Heart left ventricle (tissue), 16 donors: ENCODE measurements at regions not wholly inside any gene's neighbourhood (a gene's known extent, or its start where the extent isn't known, plus 50 kb on each side); places are given as distances from the start of the nearest gene placed in this dataset.

Source experiments
- ATAC-seq, 4 donors: fragments of 200-7000 bp; cut with Tn5 transposase; one replicate each; pipeline ENCODE4 v1.9.1; 2020 to 2022; ENCODE audit warnings: moderate library complexity in 4 of 4, mild to moderate bottlenecking in 3 of 4, moderate number of reproducible peaks in 1 of 4
- DNase-seq, 5 donors: peaks; one replicate each; pipeline ENCODE4 v3.0.0-alpha.2; 2020
- H3K27ac ChIP-seq, 12 donors: fragments of 200-600 bp; sonication (generic) in 4 of 12; one replicate each; pipeline versions ENCODE4 v1.5.0 to v1.8.0; 2016 to 2022; ENCODE audit warnings: mild to moderate bottlenecking in 2 of 12
- H3K27me3 ChIP-seq, 9 donors: fragments of 200-600 bp; sonication (generic) in 2 of 9; one replicate each; pipeline versions ENCODE4 v1.5.1 to v1.8.0; 2016 to 2022; ENCODE audit warnings: mild to moderate bottlenecking in 3 of 9
- H3K36me3 ChIP-seq, 9 donors: fragments of 200-600 bp; sonication (generic) in 2 of 9; one replicate each; pipeline versions ENCODE4 v1.5.0 to v1.8.0; 2018 to 2022; ENCODE audit warnings: mild to moderate bottlenecking in 2 of 9
- H3K4me1 ChIP-seq, 12 donors: fragments of 200-600 bp; sonication (generic) in 4 of 12; one replicate each; pipeline versions ENCODE4 v1.5.0 to v1.8.0; 2016 to 2022; ENCODE audit warnings: mild to moderate bottlenecking in 3 of 12
- H3K4me3 ChIP-seq, 12 donors: fragments of 200-600 bp; sonication (generic) in 4 of 12; one replicate each; pipeline versions ENCODE4 v1.5.0 to v1.8.0; 2017 to 2022; ENCODE audit warnings: mild to moderate bottlenecking in 9 of 12, moderate library complexity in 4 of 12
- H3K9me3 ChIP-seq, 12 donors: fragments of 200-600 bp; sonication (generic) in 4 of 12; one replicate each; pipeline versions ENCODE4 v1.5.0 to v1.8.0; 2016 to 2022; ENCODE audit warnings: mild to moderate bottlenecking in 1 of 12
- POLR2A ChIP-seq, 2 donors: fragments of 450-650 bp; IDR thresholded peaks; one replicate each; pipeline ENCODE4 v1.6.1; 2017; ENCODE audit warnings: antibody characterized with exemption in 2 of 2, mild to moderate bottlenecking in 2 of 2, moderate library complexity in 2 of 2
- WGBS, 4 donors: extraction: QIAGEN DNeasy Blood & Tissue Kit in 2 of 4; methylation state at CpG; one replicate each; pipeline versions ENCODE4 v1.1.5 to v1.1.7; 2013 to 2018; 5-methylcytosine and 5-hydroxymethylcytosine counted together
- intact Hi-C, 10 donors: fragments of 100-400 bp; cut with DNase I; formaldehyde crosslinking; loops; one replicate each; pipeline versions ENCODE4 v1.11.1 to v1.14.2; 2022
- TF ChIP-seq, protein P1 (sequence below), 12 donors: fragments of 200-600 bp; sonication (generic) in 4 of 12; IDR thresholded peaks; one replicate each; pipeline versions ENCODE4 v1.5.0 to v1.8.0; 2018 to 2022; ENCODE audit warnings: antibody characterized with exemption in 12 of 12, mild to moderate bottlenecking in 5 of 12
- donor health status: ischemic (EF 13 %, LVEDD 7.1; RV severe dilation, severe dysfunction).
- donor health status: healthy with polysubstance abuse.
- donor health status: DM: no; HTN: yes; CAD: no.
- donor health status: DM: no; HTN: no; CAD: no.
- donor health status: ischemic (EF 25% LVEDD 6.9; RV normal size, moderate dysfunction).
- donor health status: ischemic (EF 25% LVEDD 5.7; RV mildly dilated, moderate dysfunction).
- donor health status: healthy.
- donor health status: DM: yes; HTN: yes; CAD: no.
- donor health status: ischemic (EF 35%, LVEDD 5.7; RV mildly dilated, moderate dysfunction).
- donor health status: nonischemic (EF 11% LVEDD 7.7; RV severe dilation, severe dysfunction).
- donor health status: DM: yes; HTN: yes; CAD: no.
- donor health status: PGD.
- donor health status: ischemic (EF 29% LVEDD 5.4; RV normal size, mild dysfunction).
- donor health status: nonischemic (EF 23%, LVEDD 6.1; RV moderate dilation, normal function).

DNA sequence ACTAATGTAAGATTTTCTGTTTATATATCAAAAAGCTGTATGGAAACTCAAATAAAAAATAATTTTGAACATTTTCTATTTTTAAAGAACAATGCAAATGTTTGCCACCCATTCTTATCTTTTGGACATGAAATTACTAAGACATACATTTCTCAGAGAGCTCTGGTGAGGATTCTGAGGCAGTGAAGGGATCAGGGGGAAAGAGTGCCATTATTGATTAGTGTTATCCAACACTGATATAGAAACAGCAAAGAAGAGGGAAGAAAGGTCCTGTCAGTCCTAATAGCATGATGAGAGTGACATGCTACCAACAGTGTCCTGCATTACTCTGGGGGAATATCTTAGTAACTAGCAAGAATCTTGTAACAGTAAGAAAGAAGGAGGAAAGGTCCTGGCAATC is 282.2 kb downstream of the RPL10L start:
- TF ChIP-seq, protein P1, sequence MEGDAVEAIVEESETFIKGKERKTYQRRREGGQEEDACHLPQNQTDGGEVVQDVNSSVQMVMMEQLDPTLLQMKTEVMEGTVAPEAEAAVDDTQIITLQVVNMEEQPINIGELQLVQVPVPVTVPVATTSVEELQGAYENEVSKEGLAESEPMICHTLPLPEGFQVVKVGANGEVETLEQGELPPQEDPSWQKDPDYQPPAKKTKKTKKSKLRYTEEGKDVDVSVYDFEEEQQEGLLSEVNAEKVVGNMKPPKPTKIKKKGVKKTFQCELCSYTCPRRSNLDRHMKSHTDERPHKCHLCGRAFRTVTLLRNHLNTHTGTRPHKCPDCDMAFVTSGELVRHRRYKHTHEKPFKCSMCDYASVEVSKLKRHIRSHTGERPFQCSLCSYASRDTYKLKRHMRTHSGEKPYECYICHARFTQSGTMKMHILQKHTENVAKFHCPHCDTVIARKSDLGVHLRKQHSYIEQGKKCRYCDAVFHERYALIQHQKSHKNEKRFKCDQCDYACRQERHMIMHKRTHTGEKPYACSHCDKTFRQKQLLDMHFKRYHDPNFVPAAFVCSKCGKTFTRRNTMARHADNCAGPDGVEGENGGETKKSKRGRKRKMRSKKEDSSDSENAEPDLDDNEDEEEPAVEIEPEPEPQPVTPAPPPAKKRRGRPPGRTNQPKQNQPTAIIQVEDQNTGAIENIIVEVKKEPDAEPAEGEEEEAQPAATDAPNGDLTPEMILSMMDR (IDR thresholded peaks at IDR 0.05): no peak
- TF ChIP-seq POLR2A (IDR thresholded peaks at IDR 0.05): no peak
- ATAC-seq (no peak), DNase-seq (no peak)
- Histone ChIP-seq H3K4me1 (no peaks in the 10 kb centered on the region), H3K9me3 (peaks cover 0 to 7% (median 0%) of the 10 kb centered on the region in 12 donors), H3K4me3 (no peak overlapping the region), H3K27me3 (no peaks in the 10 kb centered on the region), H3K36me3 (no peaks in the 10 kb centered on the region), H3K27ac (no peak overlapping the region)
- intact Hi-C loops: no loop called here

DNA sequence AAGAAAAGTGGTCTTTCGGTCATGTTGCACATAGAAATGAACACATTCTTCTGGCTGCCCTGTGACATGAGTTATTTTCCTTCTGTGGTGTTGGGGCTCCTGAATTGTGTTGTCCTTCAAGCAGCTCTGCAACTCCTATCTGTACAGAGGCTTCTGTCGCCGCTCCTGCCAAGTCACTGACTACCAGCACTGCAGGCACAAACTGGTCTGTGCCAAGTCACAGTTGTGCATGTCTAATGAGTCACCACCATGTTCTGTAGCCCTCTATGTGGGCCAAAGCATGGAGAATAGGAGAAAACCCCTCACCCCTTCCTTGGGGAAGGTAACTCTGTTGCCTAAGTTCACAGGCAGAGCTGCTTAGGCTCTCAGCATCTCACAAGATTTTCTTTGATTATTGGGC is 283.3 kb downstream of the RPL10L start:
- ATAC-seq (no peak), DNase-seq (no peak)
- H3K4me3 ChIP-seq: no peak overlapping the region
- H3K27ac ChIP-seq: no peak overlapping the region
- no peaks in the 10 kb centered on the region for H3K36me3 ChIP-seq
- H3K27me3 ChIP-seq: no peaks in the 10 kb centered on the region
- 36 to 51% (median 49%) methylated on average over 3 of the region's 3 CpGs for WGBS, 4 donors
- peaks cover 0 to 7% (median 0%) of the 10 kb centered on the region in 12 donors for H3K9me3 ChIP-seq
- intact Hi-C loops: no loop called here
- no peaks in the 10 kb centered on the region for H3K4me1 ChIP-seq
- no peak for TF ChIP-seq POLR2A (IDR thresholded peaks at IDR 0.05)
- TF ChIP-seq, protein P1 (IDR thresholded peaks at IDR 0.05): no peak

DNA sequence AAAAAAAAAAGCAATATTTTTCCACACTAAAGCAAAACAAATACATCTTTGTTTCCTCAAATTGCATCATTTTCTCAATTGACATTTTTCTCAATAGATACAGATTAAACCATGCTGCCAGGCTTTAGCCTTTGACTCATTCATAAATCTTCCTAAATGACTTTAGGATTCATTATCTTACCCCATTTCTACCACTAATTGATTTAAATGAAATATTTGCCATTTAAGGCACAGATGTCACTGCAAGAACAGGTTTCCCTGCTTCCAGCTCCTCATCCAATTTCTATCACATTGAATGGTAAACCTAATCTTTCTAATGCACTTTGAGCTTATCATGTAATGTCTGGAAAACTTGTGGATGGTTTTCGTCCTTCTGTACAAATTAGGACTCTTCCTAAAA is 298.7 kb downstream of the RPL10L start:
- no peak for ATAC-seq
- H3K27me3 ChIP-seq: no peaks in the 10 kb centered on the region
- intact Hi-C loops: no loop called here

DNA sequence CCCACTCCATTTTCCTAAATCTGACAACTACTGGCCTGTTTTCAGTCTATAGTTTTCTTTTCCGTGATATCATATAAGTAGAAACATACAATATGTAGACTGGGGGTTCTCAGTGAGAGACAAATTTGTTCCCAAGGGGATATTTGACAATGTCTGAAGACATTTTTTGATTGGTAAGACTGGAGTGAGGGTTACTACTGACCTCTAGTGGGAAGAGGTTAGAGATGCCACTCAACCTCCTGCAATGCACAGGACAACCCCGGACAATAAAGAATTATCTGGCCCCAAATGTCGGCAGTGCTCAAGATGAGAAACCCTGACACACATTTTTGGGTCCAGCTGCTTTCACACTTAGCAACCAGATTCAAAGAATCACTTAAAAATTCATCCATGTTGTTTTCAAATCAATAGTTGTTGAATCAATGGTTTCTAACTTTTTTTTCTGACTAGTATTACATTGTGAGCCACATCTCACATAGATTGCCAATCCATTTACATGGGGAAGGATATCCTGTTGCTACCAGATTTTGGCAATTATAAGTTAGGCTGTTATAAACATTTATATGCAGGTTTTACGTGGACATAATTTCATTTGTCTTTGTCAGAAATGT is 307.1 kb downstream of the RPL10L start:
- H3K9me3 ChIP-seq: no peaks in the 10 kb centered on the region
- no peak overlapping the region for H3K27ac ChIP-seq
- ATAC-seq: no peak
- H3K27me3 ChIP-seq: no peaks in the 10 kb centered on the region
- no peak overlapping the region for H3K4me3 ChIP-seq
- DNase-seq: no peak
- 21 to 29% (median 26%) methylated on average over 4 of the region's 4 CpGs for WGBS, 4 donors
- TF ChIP-seq, protein P1 (IDR thresholded peaks at IDR 0.05): peak in 4 of 12 donors; percentile 5 to 38 (median 26)
- TF ChIP-seq POLR2A (IDR thresholded peaks at IDR 0.05): no peak
- H3K4me1 ChIP-seq: no peaks in the 10 kb centered on the region
- H3K36me3 ChIP-seq: no peaks in the 10 kb centered on the region
- intact Hi-C loops: no loop called here

More for the DNA sequence above, 298.7 kb downstream of the RPL10L start:
- no peak for TF ChIP-seq POLR2A (IDR thresholded peaks at IDR 0.05)
- TF ChIP-seq, protein P1 (IDR thresholded peaks at IDR 0.05): no peak
- Histone ChIP-seq H3K4me3 (no peak overlapping the region), H3K9me3 (no peaks in the 10 kb centered on the region), H3K27ac (no peak overlapping the region), H3K36me3 (no peaks in the 10 kb centered on the region), H3K4me1 (no peaks in the 10 kb centered on the region)
- DNase-seq: no peak
- 39 to 48% (median 42%) methylated on average over 1 of the region's 1 CpG for WGBS, 4 donors
